HG03565 (cell line): ENCODE measurements at regions not wholly inside any gene's neighbourhood (a gene's known extent, or its start where the extent isn't known, plus 50 kb on each side); places are given as distances from the start of the nearest gene placed in this dataset.

Experiments
- ATAC-seq: cut with Tn5 transposase; IDR thresholded peaks from one replicate; pipeline ENCODE4 v1.9.1; 2021; ENCODE audit warnings: mild to moderate bottlenecking, moderate library complexity; ENCODE audit not compliant: unreplicated experiment

- ATAC-seq: no peak
Observed at GRCh38 chr9:75607521-75607920, 283.0 kb upstream of the PCSK5 start.

GRCh38 chr9:75609401-75609800 is 281.1 kb upstream of the PCSK5 start:
- ATAC-seq: no peak

DNA sequence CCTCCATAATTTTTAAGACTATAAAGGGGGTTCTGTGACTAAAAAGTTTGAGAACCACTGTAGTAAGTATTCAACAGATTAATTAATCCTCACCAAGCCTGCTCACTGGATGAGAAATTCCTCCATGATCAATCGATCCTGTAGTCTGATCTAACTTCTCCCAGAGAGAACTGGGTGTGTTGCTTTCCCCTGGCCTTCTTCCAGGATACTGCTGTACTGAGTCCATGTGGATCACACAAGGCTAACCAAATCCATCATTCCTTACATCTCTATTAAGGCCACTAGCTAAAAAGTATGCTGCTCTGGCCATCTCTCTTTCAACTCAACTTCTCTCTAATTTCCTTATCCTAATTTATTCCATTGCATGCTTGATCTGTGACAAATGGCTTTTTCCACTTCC is 280.2 kb upstream of the PCSK5 start:
- ATAC-seq: no peak

DNA sequence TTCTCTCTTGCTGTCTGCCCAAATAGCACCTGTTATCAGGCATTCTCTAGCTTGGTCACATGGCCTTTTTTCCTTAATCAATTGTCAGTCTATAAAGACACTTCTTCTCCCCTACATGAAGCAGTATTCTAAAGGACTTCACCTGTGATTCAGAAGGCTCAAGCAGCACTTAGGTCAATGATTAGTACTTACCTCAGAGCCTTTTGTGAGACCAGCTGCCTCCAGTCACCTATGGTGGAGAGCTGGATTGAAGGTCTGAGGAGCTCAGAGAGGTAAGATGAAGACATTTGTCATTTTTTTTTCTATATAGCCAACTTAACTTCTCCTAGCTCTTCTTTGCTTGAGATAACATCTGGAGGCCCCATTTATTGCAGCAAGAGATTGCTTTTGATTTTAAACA is 278.3 kb upstream of the PCSK5 start:
- ATAC-seq: no peak

DNA sequence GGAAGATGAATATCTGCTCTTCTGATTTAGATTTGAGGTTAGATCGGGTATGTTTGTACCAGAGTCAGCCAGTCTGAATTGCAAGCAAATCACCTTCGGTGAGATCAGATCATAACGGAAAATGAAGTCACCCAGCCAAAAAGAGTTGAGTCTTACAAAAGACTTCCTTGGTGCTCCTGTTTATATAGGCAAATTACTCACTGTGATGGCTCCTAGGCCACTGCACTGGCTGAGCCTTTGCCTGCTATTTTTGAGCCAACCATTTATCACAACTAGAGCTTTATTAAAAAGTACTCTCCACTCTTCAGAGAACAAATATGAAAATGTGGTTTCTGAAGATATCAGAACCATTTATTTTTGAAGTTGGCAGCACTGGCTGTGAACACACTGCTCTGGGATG is 277.7 kb upstream of the PCSK5 start:
- no peak for ATAC-seq

DNA sequence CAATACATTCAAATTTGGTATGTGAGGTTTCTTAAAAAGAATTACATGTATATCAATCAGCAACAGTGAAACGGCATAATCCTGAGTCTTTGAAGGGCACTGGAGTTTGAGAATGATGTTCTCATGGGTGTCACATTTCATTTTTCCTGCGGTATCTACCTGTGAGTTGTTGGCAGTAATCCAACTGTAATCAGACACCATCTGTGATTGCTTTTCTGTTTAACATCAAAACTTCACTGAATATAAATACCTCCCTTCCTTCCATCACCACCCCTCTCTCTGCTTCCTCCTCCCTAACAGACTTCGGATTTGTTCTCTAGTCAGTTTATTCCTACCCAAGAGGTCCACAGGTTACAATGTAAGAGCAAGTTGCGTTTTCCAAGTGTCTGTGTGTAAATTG is 275.2 kb upstream of the PCSK5 start:
- ATAC-seq: no peak

GRCh38 chr9:75616052-75616451 is 274.4 kb upstream of the PCSK5 start:
- no peak for ATAC-seq

- ATAC-seq: no peak
Observed at GRCh38 chr9:75616841-75617566, 273.5 kb upstream of the PCSK5 start.

DNA sequence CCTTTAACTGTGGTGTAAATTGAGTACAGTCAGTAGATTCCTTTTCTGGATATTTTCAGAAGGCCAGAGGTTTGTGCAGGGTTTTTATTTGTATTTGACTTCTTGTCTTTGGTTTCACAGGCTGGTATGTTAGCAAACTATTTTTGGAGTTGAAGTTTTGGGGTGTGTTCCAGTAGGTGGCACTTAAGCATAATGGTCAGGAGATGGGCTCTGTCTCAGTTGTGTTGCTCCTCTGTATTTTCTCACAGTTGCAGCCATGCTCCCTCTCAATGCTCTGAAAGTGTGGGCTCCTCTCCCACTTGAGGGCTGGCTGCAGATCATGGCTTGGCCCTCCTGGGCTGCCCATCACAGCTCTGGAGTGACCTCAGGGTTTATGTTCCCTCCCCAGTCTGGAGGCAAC is 267.0 kb upstream of the PCSK5 start:
- ATAC-seq: no peak

GRCh38 chr9:75624998-75625397 is 265.5 kb upstream of the PCSK5 start:
- ATAC-seq: no peak

DNA sequence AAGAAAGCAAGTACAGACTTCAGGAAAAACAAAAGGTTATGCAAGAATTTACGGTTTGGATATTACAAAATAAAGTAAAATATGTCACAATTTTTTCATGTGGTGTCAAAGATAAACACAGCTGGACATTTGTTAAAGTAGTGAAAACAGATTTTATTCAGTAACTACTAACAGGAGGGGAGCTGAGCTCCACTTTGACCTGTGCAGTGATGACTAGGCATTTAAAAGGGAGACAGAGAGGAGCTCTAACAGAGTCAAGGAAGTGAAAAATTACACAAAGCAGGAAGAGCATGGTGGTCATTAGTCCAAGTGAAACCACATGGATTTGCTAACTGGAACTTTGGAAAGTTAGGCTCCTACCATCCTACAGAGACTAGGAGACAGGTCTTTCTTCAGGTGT is 263.6 kb upstream of the PCSK5 start:
- no peak for ATAC-seq

DNA sequence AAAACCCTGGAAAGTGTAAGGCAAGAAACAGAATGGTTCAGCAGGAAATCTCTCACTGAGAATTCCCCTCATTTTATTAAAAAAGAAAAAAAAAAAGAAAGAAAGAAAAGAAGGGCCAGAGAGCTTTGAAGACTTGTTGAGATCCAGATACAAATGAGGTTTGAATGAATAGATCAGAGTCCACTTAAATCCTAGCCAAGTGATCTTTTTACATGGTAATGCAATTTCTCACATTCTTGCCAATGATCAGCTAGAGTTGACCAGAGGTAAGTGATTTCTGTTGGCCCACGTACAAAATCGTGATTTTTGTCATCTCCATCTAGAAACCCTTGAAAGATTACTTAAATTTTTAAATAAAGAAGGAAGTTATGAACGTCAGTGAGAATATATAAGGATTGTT is 261.5 kb upstream of the PCSK5 start:
- ATAC-seq: no peak

GRCh38 chr9:75633451-75634057 is 256.9 kb upstream of the PCSK5 start:
- ATAC-seq: no peak

DNA sequence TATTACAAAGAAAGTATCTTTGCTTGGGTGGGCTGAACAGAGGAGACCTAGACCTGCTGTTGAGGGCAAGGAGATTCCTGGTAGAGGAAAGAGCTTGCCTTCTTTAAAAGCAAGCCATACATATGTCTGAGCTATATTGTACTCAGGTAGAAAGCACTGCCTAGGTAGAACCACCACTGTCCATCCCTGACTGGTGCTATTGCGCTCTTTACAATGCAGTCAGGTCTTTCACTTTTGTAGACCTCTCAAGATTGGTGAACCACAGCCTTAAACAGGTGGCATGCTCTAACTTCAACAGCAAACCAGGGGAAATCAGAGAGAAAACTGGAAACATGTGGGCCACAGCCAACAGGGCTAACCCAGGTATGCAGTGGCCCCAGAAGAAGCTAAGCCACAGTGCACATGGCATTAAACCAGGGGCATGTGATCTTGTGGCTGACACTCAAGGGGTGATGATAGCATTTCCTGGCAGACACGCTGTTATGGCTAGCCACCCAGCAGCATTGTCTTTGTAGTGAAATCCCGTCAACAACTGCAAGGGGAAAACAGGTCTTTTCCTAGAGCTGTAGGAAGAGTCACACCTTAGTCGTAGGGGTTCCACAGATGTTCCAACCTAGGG is 253.9 kb upstream of the PCSK5 start:
- no peak for ATAC-seq

DNA sequence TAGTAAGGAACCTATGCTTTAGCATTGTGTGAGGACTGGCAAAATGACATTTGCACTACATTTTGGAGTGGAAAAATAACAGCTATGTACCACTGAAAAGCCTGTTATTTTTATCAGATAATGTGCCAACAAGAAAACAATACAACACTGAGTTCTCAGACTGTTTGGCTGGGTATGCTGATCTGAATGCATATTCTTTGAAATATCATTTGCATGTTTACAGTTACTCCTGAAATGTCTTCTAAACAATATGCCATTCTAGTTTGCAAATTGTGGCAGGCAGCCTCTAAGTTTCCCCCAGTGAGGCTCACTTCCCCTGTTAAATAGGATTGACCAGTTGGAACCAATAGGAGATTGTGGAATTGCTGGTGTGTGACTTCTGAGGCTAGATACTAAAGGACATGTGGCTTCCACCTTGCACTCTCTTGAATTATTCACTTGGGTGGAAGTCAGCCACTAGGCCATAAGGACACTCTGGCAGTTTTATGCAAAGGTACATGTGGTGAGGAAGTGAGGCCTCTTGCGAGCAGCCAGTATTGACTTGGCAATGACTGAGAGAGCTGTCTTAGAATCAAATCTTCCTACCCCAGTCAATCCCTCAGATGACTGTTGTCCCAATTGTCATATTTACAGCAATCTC is 250.4 kb upstream of the PCSK5 start:
- no peak for ATAC-seq

DNA sequence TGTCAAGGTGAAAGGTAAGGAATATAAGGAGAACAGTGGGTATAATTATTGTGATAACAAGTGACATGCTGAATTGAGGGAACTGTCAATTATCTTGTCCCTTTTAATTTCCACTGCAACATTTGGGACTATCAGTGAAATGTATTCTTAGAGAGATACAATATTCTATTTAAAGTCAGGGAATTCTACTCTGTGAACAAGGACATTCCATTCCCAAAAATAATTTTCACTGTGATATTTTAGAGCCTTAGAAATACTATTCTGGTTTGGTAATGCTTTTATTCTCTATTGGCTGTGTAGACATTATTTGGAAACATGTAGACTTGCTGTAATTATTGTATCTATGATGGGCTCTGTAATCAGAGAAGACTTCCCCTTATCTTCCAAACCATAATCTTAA is 248.0 kb upstream of the PCSK5 start:
- no peak for ATAC-seq

DNA sequence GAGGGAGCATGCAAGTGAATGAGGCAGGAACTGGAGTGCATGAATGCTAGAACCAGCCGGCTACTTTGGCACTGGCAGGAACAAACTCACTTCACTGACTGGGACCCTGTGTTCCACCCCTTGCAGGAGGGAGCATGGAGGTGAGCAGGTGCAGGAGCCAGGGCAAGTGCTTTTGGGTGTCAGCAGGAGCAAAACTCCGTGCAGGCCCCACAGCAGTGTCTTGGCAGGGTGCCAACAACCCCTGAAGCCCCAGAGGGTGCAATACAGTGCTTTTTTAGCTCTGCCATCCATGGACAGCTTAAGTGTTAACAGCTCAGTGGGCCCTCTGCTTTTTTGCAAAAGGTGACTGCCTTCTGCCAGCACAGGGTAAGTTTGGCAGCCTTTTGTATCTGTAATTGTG is 245.8 kb upstream of the PCSK5 start:
- no peak for ATAC-seq

DNA sequence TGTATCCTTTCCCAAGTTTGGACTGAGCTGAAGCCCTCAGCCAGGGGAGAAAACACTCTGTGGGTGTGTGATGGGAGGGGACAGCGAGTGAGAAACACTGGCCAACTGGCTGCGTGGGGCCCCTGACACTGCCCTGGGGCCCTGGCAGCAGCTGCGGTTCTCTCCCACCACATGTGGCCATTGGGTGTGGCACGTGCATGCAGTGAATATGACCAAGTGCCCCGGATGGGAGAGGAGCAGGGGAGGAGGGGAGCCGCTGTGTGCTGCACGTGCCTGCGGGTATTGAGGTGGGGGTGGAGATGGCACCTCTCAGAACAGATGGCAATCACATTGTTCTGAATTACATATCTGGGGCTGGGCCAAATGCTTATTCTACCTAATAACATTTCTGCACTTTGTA is 242.4 kb upstream of the PCSK5 start:
- ATAC-seq: no peak

DNA sequence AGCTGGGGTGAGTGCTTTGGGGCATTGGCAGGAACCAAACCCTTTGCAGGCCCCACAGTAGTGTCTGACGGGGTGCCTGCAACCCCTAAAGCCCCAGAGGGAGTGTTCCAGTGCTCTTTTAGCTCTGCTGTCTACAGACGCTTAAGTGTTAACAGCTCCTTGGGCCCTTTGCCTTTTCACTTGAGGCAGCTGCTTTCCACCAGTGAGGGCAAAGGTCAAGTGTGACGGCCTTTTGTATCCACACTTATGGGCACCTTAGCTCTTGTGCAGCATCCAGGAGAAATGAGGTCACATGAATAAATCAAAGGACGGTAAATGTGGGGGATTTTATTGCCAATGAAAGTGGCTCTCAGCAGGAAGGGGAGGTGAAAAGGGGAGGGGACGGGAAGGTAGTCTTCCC is 241.4 kb upstream of the PCSK5 start:
- ATAC-seq: no peak

DNA sequence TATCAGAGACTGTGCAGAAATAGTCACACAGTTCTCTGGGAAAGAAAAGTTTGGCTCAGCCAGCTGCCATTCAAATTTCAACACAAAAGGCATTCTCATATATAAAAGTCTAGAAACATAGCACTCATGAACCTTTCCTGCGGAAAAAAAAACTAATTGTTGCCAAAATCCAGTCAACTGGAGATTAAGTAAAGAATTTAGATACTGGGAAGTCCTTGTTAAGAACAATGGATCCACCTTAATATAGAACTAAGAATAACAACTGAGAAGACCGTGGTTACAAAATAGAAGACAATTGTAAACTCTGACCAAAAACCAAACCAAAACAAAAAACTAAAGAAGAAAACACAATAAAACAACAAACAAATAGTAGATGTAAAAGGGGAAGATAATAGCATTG is 238.8 kb upstream of the PCSK5 start:
- ATAC-seq: no peak

DNA sequence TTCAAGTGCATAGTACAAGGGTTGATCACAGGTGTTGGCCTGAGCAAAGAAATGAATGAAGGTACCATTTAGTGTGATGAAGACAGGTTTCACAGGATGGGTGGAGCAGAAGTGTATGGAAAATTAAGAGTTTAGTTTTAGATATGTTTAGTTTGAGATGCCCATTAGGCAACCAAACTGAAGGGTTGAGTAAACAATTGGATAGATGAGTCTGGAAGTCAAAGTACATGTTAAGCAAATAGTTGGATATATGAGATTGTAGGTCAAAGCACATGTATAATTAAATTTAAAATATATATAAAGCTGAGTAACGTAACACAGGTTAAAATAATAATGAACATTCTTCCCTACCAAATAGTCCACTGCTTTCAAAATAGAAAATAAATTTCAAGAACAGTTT is 237.1 kb upstream of the PCSK5 start:
- ATAC-seq: no peak

- ATAC-seq: no peak
Observed at GRCh38 chr9:75653750-75654149, 236.7 kb upstream of the PCSK5 start.
